Mucosa of rectum (tissue), 2 donors: ENCODE measurements at regions not wholly inside any gene's neighbourhood (a gene's known extent, or its start where the extent isn't known, plus 50 kb on each side); places are given as distances from the start of the nearest gene placed in this dataset.

Source experiments
- H3K27ac ChIP-seq, 2 donors: one replicate each; pipeline ENCODE4 v1.7.0; 2013; ENCODE audit warnings: inconsistent platforms in 2 of 2, low read depth in 2 of 2, low read length in 2 of 2
- H3K27me3 ChIP-seq, 2 donors: one replicate each; pipeline ENCODE4 v1.7.0; 2013; ENCODE audit warnings: low read length in 2 of 2; ENCODE audit not compliant: control insufficient read depth in 2 of 2, insufficient read depth in 2 of 2
- H3K36me3 ChIP-seq, 2 donors: one replicate each; pipeline ENCODE4 v1.7.0; 2013; ENCODE audit warnings: low read length in 2 of 2; ENCODE audit not compliant: control insufficient read depth in 2 of 2, insufficient read depth in 2 of 2
- H3K4me1 ChIP-seq, 2 donors: one replicate each; pipeline ENCODE4 v1.7.0; 2013; ENCODE audit warnings: low read length in 2 of 2, mild to moderate bottlenecking in 1 of 2; ENCODE audit not compliant: control insufficient read depth in 2 of 2, insufficient read depth in 2 of 2
- H3K4me3 ChIP-seq, 2 donors: one replicate each; pipeline ENCODE4 v1.7.0; 2013; ENCODE audit warnings: low read length in 2 of 2
- H3K9ac ChIP-seq, 2 donors: one replicate each; pipeline ENCODE4 v1.7.0; 2013; ENCODE audit warnings: low read length in 2 of 2, low read depth in 1 of 2, mild to moderate bottlenecking in 1 of 2
- H3K9me3 ChIP-seq, 2 donors: one replicate each; pipeline ENCODE4 v1.7.0; 2013; ENCODE audit warnings: low read length in 2 of 2; ENCODE audit not compliant: control insufficient read depth in 2 of 2
- donor health status: healthy.
- donor health status: Normal muscosa, but diverticular disease.

GRCh38 chr2:59560769-59561168 lies 992.7 kb downstream of the BCL11A start:
- Histone ChIP-seq H3K9me3 (no peaks in the 10 kb centered on the region), H3K27me3 (no peaks in the 10 kb centered on the region), H3K4me3 (no peak overlapping the region), H3K4me1 (no peaks in the 10 kb centered on the region), H3K36me3 (no peaks in the 10 kb centered on the region), H3K27ac (no peak overlapping the region), H3K9ac (no peak overlapping the region)

DNA sequence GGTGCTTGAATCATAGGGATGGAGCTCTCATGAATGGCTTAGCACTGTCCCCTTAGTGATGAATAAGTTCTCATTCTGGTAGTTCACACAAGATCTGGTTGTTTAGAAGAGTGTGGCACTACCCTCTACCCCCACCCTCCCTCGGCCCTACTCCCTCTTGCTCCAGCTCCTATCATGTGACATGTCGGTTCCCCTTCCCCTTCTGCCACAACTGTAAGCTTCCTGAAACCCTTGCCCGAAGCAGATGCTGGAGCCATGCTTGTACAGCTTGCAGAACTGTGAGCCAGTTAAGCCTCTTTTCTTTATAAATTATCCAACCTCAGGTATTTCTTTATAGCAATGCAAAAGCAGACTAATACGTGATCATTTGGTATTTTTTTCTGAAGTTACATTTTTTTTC lies 1012.6 kb downstream of the BCL11A start:
- H3K9ac ChIP-seq: no peak overlapping the region
- no peaks in the 10 kb centered on the region for H3K27me3 ChIP-seq
- no peaks in the 10 kb centered on the region for H3K36me3 ChIP-seq
- no peak overlapping the region for H3K4me3 ChIP-seq
- no peak overlapping the region for H3K27ac ChIP-seq
- no peaks in the 10 kb centered on the region for H3K4me1 ChIP-seq
- H3K9me3 ChIP-seq: no peaks in the 10 kb centered on the region

DNA sequence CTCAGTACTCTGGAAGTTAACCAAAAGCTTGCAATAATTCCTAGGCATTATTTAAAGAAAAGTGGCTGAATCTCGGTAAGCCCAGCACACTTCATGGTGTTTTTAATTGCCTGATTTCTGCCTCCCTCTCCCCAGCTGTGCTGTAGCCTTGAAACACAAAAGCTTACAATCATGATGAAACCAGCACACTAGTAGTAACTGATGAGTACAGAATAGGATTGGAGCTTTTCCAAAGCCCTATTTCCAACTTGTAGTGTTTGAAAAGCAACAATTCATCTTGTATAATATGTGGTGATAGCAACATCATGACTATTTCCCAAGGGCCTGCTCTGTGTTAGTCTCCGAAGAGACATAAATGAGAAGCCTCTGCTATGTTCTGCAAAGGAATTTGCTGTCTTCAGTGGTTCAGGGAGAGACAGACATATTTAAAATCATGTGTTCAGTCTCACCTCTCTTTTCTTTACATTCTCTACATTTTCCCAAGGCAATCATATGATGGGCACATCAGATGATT lies 1015.0 kb downstream of the BCL11A start:
- no peak overlapping the region for H3K9ac ChIP-seq
- no peak overlapping the region for H3K4me3 ChIP-seq
- no peaks in the 10 kb centered on the region for H3K27me3 ChIP-seq
- no peak overlapping the region for H3K27ac ChIP-seq
- H3K9me3 ChIP-seq: no peaks in the 10 kb centered on the region
- no peaks in the 10 kb centered on the region for H3K36me3 ChIP-seq
- H3K4me1 ChIP-seq: no peaks in the 10 kb centered on the region

- Histone ChIP-seq H3K9me3 (no peaks in the 10 kb centered on the region), H3K27ac (no peak overlapping the region)
These were observed 1020.6 kb downstream of the BCL11A start for GRCh38 chr2:59532808-59533207.

DNA sequence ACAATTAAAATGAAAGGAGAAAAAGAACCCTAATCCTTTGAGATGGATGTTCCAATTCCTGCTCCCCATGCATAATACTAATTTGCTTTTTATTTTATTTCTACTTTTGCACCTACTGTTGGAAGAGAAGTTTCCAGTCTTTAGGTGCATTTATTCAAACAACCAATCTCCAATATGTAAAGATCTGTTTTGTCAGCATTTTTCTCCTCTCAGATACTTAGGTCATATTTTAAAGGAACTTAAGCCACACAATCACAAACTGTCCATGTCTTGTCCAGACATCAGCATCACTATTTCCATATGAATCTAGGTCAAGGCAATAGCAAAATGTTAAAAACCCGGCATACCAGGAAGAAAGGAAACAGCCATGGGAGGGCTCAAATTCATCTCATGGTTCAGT lies 1023.2 kb downstream of the BCL11A start:
- Histone ChIP-seq H3K27me3 (no peaks in the 10 kb centered on the region), H3K27ac (no peak overlapping the region), H3K9ac (no peak overlapping the region), H3K4me3 (no peak overlapping the region), H3K4me1 (no peaks in the 10 kb centered on the region), H3K9me3 (no peaks in the 10 kb centered on the region), H3K36me3 (no peaks in the 10 kb centered on the region)

More at GRCh38 chr2:59532808-59533207, 1020.6 kb downstream of the BCL11A start:
- H3K27me3 ChIP-seq: no peaks in the 10 kb centered on the region
- H3K4me3 ChIP-seq: no peak overlapping the region
- H3K36me3 ChIP-seq: no peaks in the 10 kb centered on the region
- no peaks in the 10 kb centered on the region for H3K4me1 ChIP-seq
- no peak overlapping the region for H3K9ac ChIP-seq

GRCh38 chr2:59529726-59530125 lies 1023.7 kb downstream of the BCL11A start:
- Histone ChIP-seq H3K9ac (no peak overlapping the region), H3K4me3 (no peak overlapping the region)

GRCh38 chr2:59528525-59528924 lies 1024.9 kb downstream of the BCL11A start:
- Histone ChIP-seq H3K27me3 (no peaks in the 10 kb centered on the region), H3K36me3 (no peaks in the 10 kb centered on the region), H3K4me1 (no peaks in the 10 kb centered on the region), H3K27ac (no peak overlapping the region), H3K9ac (no peak overlapping the region), H3K9me3 (no peaks in the 10 kb centered on the region), H3K4me3 (no peak overlapping the region)

More at GRCh38 chr2:59529726-59530125, 1023.7 kb downstream of the BCL11A start:
- Histone ChIP-seq H3K4me1 (no peaks in the 10 kb centered on the region), H3K9me3 (no peaks in the 10 kb centered on the region), H3K36me3 (no peaks in the 10 kb centered on the region), H3K27me3 (no peaks in the 10 kb centered on the region), H3K27ac (no peak overlapping the region)

GRCh38 chr2:59502981-59503380 lies 1050.5 kb downstream of the BCL11A start:
- no peak overlapping the region for H3K27ac ChIP-seq
- H3K4me3 ChIP-seq: no peak overlapping the region
- H3K36me3 ChIP-seq: no peaks in the 10 kb centered on the region
- no peaks in the 10 kb centered on the region for H3K27me3 ChIP-seq
- H3K4me1 ChIP-seq: no peaks in the 10 kb centered on the region
- no peaks in the 10 kb centered on the region for H3K9me3 ChIP-seq
- H3K9ac ChIP-seq: no peak overlapping the region

DNA sequence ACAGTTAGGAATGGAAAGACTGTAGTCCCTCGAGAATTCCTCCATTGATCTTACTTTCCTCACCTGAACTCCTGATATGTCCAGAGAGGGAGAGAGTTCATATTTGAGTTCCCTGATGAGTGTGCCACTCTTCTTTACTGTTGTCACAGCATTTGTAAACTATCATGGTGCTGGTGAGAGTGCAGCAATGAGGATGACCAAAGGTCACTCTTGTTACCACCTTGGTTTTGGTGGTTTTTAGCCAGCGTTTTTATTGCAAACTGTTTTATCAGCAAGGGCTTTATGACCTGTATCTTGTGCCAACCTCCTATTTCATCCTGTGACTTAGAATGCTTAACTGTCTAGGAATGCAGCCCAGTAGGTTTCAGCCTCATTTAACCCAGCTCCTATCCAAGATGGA lies 1062.5 kb downstream of the BCL11A start:
- no peak overlapping the region for H3K9ac ChIP-seq
- H3K4me1 ChIP-seq: peaks cover 0 to 4% of the 10 kb centered on the region in 2 donors
- H3K4me3 ChIP-seq: no peak overlapping the region
- H3K36me3 ChIP-seq: no peaks in the 10 kb centered on the region
- no peaks in the 10 kb centered on the region for H3K27me3 ChIP-seq
- peaks cover 0 to under 1% of the 10 kb centered on the region in 2 donors for H3K9me3 ChIP-seq
- no peak overlapping the region for H3K27ac ChIP-seq

DNA sequence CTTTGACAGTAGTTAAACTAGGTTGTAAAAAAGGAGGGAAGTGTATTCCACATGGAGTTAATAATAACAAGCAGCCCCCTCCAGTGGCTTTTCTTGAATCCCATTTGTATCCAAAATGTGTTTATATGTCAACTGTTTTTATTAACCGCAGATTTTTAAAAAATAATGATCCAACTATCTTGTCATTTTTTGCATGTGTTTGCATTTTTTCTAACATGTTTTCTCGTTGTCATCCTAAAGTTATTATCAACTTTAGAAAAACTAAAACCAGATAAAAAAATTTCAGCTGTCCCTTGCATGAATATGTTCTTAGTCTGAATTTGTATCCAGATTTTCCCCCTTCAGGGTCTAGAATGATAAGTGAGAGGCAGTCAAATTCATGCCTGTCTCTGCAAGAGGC lies 1063.3 kb downstream of the BCL11A start:
- H3K9ac ChIP-seq: no peak overlapping the region
- H3K27me3 ChIP-seq: no peaks in the 10 kb centered on the region
- H3K27ac ChIP-seq: no peak overlapping the region
- no peaks in the 10 kb centered on the region for H3K36me3 ChIP-seq
- H3K9me3 ChIP-seq: no peaks in the 10 kb centered on the region
- no peak overlapping the region for H3K4me3 ChIP-seq
- H3K4me1 ChIP-seq: peaks cover 0 to 4% of the 10 kb centered on the region in 2 donors

DNA sequence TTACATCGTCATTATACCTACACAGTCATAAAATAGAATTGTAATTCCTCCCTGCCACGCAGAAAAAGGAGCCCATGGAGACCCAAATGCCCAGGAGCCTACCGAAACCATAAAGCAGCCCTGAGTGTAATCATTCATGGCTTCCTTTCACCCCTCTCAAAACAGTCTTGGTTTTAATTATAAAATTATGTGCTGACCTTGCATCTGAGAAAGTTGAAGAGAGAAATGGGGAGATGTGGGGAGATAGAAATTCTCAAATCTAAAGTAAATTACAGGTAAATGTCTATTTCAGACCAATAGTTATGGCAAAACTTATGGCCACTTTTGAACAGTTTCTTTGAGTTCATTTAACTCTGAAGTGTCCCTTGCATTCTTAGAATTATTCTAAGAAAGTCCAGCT lies 1068.8 kb downstream of the BCL11A start:
- H3K27me3 ChIP-seq: no peaks in the 10 kb centered on the region
- no peaks in the 10 kb centered on the region for H3K9me3 ChIP-seq
- H3K9ac ChIP-seq: no peak overlapping the region
- H3K4me1 ChIP-seq: no peaks in the 10 kb centered on the region
- no peak overlapping the region for H3K27ac ChIP-seq
- no peak overlapping the region for H3K4me3 ChIP-seq
- no peaks in the 10 kb centered on the region for H3K36me3 ChIP-seq
